HepG2 (cell line): ENCODE measurements at regions not wholly inside any gene's neighbourhood (a gene's known extent, or its start where the extent isn't known, plus 50 kb on each side); places are given as distances from the start of the nearest gene placed in this dataset.

ENCODE experiments used
- CHD2 ChIP-seq: IDR thresholded peaks from 2 replicates; pipeline ENCODE4 v1.6.1; 2011; ENCODE audit warnings: low read depth, low read length, improper control_type of control experiment
- JDP2 ChIP-seq: sonication (generic); formaldehyde crosslinking; IDR thresholded peaks from 2 replicates; pipeline ENCODE4 v1.8.1; 2022; ENCODE audit warnings: missing genetic modification reagents, borderline replicate concordance
- RFX3 ChIP-seq: IDR thresholded peaks from 2 replicates; pipeline ENCODE4 v1.6.1; 2016; ENCODE audit warnings: missing biosample characterization, missing genetic modification reagents
- SPEN ChIP-seq: sonication (generic); formaldehyde crosslinking; IDR thresholded peaks from 2 replicates; pipeline ENCODE4 v1.5.1; 2020; ENCODE audit warnings: low read depth, mild to moderate bottlenecking, missing genetic modification reagents
- STAT5B ChIP-seq: sonication (generic); formaldehyde crosslinking; IDR thresholded peaks from 2 replicates; pipeline ENCODE4 v1.4.0; 2020; ENCODE audit warnings: missing genetic modification reagents
- ZNF549 ChIP-seq: sonication (generic); formaldehyde crosslinking; IDR thresholded peaks from 2 replicates; pipeline ENCODE4 v1.5.0; 2020; ENCODE audit warnings: missing genetic modification reagents
- TF ChIP-seq, protein P1 (sequence below), 2 experiments: fragments of 450-650 bp in 1 of 2; sonication (generic) in 1 of 2; formaldehyde crosslinking in 1 of 2; IDR thresholded peaks; 2 replicates each; pipeline versions ENCODE4 v1.6.1 to v1.8.0; 2016 to 2022; ENCODE audit warnings: antibody characterized with exemption in 1 of 2, mild to moderate bottlenecking in 1 of 2, missing genetic modification reagents in 1 of 2

- TF ChIP-seq, protein P1, sequence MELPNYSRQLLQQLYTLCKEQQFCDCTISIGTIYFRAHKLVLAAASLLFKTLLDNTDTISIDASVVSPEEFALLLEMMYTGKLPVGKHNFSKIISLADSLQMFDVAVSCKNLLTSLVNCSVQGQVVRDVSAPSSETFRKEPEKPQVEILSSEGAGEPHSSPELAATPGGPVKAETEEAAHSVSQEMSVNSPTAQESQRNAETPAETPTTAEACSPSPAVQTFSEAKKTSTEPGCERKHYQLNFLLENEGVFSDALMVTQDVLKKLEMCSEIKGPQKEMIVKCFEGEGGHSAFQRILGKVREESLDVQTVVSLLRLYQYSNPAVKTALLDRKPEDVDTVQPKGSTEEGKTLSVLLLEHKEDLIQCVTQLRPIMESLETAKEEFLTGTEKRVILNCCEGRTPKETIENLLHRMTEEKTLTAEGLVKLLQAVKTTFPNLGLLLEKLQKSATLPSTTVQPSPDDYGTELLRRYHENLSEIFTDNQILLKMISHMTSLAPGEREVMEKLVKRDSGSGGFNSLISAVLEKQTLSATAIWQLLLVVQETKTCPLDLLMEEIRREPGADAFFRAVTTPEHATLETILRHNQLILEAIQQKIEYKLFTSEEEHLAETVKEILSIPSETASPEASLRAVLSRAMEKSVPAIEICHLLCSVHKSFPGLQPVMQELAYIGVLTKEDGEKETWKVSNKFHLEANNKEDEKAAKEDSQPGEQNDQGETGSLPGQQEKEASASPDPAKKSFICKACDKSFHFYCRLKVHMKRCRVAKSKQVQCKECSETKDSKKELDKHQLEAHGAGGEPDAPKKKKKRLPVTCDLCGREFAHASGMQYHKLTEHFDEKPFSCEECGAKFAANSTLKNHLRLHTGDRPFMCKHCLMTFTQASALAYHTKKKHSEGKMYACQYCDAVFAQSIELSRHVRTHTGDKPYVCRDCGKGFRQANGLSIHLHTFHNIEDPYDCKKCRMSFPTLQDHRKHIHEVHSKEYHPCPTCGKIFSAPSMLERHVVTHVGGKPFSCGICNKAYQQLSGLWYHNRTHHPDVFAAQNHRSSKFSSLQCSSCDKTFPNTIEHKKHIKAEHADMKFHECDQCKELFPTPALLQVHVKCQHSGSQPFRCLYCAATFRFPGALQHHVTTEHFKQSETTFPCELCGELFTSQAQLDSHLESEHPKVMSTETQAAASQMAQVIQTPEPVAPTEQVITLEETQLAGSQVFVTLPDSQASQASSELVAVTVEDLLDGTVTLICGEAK (IDR thresholded peaks at IDR 0.05) = no peak
- TF ChIP-seq, protein P1 (CRISPR knock-in tag; IDR thresholded peaks at IDR 0.05) = no peak
- TF ChIP-seq RFX3 = no peak
- no peak for TF ChIP-seq JDP2 (CRISPR knock-in tag)
- TF ChIP-seq ZNF549 (CRISPR knock-in tag) = no peak
- TF ChIP-seq STAT5B = no peak
- no peak for TF ChIP-seq SPEN (CRISPR knock-in tag)
- TF ChIP-seq CHD2 = no peak
These were observed 88.3 kb upstream of the AMN1 start (continued) for GRCh38 chr12:31817120-31817519.
